DMS 273 (cell line): ENCODE measurements at regions not wholly inside any gene's neighbourhood (a gene's known extent, or its start where the extent isn't known, plus 50 kb on each side); places are given as distances from the start of the nearest gene placed in this dataset.

Experiments used
- DNase-seq: peaks from one replicate; lab custom pipeline; 2025; ENCODE audit not compliant: unreplicated experiment; lab: John Stamatoyannopoulos, UW

- DNase-seq, result peak; percentile 79
Observed at GRCh38 chr4:1512738-1513660, 106.8 kb upstream of the NKX1-1 start.

- DNase-seq, result no peak
Observed at GRCh38 chr4:1512051-1512737, 106.0 kb upstream of the NKX1-1 start.

GRCh38 chr4:1511441-1512041, 105.3 kb upstream of the NKX1-1 start:
- peak; percentile 26 for DNase-seq

DNA sequence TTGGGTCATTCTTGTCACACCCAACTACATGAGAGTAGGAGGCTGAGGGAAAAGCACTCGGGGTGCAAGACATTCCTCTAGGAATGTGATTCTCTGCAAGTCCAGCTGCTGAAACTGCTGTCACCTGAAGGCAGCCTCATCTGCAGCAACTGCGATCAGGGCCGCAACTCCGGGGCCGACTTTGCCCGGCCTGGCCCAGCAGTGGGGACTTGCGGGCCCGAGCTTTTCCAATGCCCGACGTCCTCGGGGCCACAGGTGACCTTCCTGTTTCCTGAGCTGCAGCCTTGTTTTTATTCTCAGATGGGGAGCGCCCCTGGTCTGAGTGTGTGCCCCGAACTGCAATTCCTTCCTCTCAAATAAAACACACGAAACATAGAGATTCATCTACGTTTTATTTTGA, 104.7 kb upstream of the NKX1-1 start:
- DNase-seq, result no peak

- DNase-seq, result no peak
Observed at GRCh38 chr4:1509366-1509765, 103.1 kb upstream of the NKX1-1 start.

- DNase-seq, result no peak
Observed at GRCh38 chr4:1508161-1509160, 102.2 kb upstream of the NKX1-1 start.

DNA sequence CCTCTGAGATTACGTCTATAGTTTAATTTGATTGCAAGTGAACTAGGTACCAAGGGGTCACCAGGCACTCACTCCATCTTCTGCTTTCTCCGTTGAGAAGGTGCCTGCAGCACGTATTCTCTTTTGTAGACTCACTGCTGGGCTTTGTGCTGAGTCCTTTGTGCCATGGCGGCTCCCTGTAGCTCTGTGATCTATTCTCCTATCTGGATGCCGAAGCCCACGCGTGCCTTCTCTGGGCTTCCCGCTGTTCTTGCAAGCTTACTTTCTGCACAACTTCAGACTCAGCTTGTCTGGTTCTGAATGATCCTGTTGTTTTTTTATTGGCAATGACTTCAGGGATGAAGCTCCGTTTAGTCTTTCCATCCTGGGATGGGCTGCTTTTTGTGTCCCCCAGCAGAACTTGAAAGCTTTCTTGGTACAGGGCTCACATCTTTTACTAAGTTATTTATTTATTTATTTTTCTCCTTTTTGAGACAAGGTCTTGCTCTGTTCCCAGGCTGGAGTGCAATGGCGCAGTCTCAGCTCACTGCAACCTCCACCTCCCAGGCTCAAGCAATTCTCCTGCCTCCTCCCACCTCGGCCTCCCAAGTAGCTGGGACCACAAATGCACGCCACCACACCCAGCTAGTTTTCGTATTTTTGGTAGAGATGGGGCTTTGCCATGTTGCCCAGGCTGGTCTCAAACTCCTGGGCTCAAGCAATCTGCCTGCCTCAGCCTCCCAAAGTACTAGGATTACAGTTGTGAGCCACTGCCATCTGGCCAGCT, 100.9 kb upstream of the NKX1-1 start:
- no peak for DNase-seq

DNA sequence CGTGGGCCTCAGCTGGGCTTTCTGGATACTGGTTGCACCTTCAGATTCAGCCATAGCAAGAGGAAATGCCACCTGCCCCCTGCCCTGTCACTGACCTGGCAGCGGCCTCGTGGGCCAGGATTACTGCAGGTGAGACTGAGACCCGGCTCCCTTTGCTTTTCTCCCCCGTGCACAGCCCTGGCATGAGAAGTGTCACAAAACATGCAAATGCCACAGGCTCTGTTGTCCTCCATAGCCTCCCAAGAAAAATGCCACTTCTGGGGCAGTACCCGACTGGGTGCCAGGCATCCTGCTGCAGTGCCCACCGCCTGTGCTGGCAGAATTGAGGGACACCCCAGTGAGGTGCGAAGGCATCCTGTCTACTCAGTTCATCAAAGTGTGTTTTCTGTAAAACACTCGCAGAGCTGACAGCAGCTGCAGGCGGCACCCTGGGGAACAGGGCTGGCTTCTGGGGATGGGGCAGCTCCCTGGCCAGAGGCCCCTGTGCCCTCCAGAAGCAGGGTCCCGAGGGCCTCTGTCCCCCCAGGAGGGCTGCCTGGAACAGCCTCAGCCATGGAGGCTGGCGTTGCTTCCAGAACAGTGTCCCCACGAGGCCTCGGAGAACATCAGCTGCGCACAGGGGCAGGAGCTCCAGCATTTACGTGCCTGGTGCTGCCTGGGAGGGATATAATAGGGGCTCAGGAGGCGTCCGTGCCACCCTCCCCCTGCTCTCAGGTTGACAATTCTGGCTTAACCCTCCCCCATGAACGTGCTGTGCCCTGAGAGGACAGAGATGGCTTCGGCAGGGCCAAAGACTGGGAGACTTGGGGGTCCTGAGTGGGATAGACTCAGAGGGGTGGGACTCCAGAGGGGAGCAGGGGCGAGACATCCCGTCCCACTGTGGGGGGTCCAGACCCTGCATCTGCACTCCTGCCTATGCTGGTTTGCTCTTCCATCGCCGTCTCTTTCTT, 99.5 kb upstream of the NKX1-1 start:
- no peak for DNase-seq

DNA sequence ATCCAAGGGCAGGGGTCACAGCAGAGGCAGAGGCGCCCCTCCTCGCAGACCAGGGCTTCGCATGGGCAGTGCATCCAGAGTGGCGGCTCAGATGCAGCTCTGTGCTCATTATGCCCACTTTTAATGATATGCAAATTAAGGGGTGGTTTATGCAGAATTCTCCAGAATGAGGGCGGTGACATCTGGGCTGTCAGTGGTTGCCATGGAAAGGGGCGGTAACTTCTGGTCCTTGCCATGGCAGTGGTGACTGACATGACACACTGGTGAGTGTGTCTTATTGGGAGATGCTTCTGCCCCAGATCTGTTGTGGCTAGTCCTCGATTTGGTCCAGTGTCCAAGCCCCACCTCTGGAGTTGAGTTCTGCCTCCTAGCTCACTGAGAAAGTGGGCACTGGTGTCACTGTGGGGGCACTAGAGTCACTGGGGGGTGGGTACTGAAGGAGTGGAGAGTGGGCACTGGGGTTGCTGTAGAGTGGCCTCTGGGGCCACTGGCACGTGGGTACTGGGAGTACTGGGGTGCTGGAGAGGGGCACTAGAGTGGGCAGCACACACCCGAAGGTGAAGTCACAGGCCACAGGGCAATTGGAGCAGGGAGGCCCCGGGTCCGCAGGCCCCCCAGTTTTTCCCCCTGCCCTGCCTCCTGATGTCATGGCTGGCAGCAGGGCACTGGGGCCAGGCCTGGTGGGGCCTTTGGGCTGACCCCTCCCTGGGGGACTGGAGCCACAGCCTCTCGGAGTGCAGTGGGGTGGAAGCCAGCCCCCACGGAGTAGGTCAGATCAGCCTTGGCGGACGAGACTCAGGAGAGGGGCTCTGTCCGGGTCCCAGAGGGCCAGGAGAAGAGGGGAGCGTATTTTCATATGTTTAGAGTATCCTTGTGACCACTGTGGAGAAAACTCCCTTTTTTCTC, 98.6 kb upstream of the NKX1-1 start:
- DNase-seq, result no peak

DNA sequence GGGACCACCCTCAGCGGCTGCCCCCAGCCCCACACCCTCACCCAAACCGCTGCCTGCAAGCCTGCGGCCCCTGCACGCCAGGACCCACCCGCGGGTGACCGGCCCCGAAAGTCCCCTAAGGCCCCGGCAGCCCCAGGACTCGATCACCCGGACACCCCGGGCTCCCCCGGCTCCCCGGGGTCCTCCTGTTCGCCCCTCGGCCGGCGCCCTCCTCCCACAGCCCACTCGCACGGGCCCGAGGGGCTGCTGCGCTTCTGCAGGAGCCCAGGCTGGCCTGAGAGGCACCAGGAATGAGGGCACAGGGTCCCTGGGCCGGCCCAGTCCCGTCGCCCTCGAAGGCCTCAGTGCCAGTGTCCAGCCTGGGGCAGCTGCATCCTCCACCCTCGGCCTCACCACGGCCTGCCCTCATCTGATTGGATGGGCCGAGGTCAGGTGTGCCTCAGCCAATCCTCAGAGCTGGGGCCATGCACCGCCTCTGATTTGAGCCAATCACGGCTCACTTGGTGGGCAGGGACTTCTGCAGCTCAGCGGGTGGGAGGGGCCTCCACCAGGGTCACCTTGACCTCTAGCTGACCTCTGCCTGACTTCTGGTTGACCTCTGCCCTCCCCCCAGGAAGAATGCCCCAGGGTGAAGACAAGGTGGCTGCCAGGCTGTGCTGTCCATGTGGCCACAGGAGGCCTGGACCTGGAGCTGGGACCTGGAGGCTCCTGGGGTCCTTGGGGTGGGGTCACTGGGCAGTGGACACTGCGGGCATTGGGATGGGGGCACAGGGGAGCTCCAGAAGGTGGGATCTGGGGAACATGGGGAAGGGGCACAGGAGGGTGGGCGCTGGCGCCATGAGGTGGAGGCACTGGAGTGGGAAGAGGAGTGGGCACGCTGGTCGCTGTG, 97.6 kb upstream of the NKX1-1 start:
- DNase-seq, result no peak

DNA sequence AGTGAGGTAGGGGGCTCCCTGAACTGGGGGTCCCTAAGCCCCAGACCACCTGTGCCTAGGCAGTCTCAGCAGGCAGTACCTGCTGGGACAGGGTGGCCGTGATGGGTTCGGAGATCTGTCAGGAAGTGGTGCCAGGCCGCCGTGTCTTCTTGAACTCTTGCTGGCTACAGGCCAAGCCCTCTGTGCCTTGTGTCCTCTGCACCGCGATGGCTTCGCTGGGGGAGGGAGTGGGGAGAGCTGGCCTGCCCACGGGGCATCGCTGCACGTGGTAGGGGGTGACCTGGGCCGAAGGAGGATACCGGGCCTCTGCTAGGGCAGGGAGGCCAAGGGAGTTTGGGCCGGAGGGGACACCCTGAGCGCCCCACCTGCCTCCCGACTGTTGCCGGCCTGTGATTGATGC, 96.7 kb upstream of the NKX1-1 start:
- DNase-seq, result peak; percentile 22

- DNase-seq, result no peak
Observed at GRCh38 chr4:1502501-1502886, 96.3 kb upstream of the NKX1-1 start.

DNA sequence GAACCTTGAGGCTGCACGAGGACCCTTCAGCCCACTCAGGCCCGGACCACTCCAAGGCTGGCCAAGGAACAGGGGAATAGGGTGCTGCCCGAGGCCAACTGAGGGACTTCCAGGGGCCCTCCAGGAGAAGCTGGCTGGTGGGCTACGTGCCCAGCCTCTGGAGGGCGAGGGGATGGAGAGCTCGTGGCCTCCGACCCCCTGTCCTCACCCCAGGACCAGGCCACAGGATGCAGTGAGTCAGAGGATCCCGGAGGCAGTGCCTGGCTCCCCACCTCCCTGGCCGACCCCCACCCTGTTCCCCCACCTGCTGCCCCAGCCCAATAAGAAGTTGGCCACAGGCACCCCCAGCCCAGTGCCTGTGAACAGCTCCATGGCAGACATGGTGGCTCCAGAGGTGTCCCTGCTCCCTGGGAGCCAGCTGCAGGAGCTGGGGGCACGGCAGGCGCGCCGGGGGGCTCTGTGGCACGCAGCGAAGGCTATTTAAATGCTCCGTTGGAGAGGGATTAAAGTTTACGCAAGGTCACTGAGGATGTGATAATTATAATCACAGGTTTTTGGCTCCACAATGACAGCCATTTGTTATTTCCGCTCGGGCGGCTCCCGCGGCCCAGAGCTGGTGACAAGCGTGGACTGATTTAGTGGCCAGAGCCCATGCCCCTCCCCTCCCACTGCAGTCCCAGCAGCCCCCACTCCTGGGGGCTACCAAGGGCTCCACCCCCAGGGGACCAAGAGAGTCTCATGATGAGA, 95.7 kb upstream of the NKX1-1 start:
- DNase-seq, result no peak

DNA sequence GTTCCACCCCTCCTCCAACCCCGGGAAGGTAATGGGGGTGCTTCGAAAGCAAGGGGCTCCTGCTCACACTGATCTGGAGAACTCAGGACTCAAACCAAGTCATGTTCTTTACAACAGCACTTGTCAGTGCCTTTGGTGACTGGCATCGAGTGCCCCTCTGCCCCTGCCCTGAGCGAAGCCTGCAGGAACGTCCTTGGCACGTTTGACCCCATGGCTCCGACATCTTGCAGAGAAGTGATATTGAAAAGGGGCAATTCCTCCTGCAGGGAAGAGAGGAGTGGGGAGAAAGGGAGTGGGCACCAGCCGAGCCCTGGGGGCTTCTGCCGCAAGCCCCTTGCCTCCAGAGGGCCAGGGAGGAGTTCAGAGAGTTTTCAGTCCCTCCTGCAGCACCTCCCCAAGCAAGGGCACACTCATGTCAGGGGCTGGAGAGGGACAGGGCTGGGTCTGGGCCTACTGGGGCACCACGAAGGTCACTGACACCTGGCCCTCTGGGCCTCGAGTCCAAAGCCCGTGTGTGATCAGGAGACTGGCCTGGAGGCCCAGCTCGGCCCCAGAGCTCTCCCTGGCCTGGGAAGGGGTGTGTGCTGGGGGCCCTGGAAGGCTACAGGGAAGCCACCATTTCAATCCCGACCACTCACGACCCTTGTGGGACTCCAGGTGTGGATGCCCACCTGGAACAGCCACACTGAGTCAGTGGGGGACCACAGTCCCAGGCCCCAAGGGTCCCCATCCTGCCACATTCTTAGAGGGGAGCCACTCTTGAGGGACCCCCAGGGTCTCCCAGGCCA, 94.9 kb upstream of the NKX1-1 start:
- DNase-seq, result no peak

- no peak for DNase-seq
Observed at GRCh38 chr4:1500231-1500965, 94.2 kb upstream of the NKX1-1 start.
